Posterior cingulate gyrus (tissue), 11 donors: ENCODE measurements at regions not wholly inside any gene's neighbourhood (a gene's known extent, or its start where the extent isn't known, plus 50 kb on each side); places are given as distances from the start of the nearest gene placed in this dataset.
A peak's percentile ranks its signal among the peaks of the same experiment; 100 is the strongest.

Experiments
- DNase-seq, 10 donors: peaks; one replicate each; pipeline versions ENCODE4 v3.0.0 to v3.0.0-alpha.2; 2020 to 2021; ENCODE audit warnings: mixed read lengths in 3 of 10
- intact Hi-C: fragments of 100-400 bp; cut with DNase I; formaldehyde crosslinking; loops from one replicate; pipeline ENCODE4 v1.15.1; 2023

GRCh38 chr15:27672537-27672936, 426.6 kb downstream of the OCA2 start:
- no peak for DNase-seq
- intact Hi-C loops, result no loop called here

- peak in 7 of 10 donors; percentile 27 to 86 (median 43) for DNase-seq
- intact Hi-C loops, result no loop called here
Measured at GRCh38 chr15:27671819-27672437, 427.2 kb downstream of the OCA2 start.

GRCh38 chr15:27670486-27671209, 428.5 kb downstream of the OCA2 start:
- intact Hi-C loops, result no loop called here
- DNase-seq, result no peak

GRCh38 chr15:27669641-27670040, 429.5 kb downstream of the OCA2 start:
- intact Hi-C loops, result no loop called here

GRCh38 chr15:27668471-27669220, 430.5 kb downstream of the OCA2 start:
- intact Hi-C loops, result no loop called here
- no peak for DNase-seq

More at GRCh38 chr15:27669641-27670040, 429.5 kb downstream of the OCA2 start:
- no peak for DNase-seq

GRCh38 chr15:27665002-27665401, 434.1 kb downstream of the OCA2 start:
- intact Hi-C loops, result no loop called here
- no peak for DNase-seq

GRCh38 chr15:27662892-27663291, 436.2 kb downstream of the OCA2 start:
- no peak for DNase-seq
- intact Hi-C loops, result no loop called here

GRCh38 chr15:27660676-27661075, 438.4 kb downstream of the OCA2 start:
- no peak for DNase-seq
- intact Hi-C loops, result no loop called here

GRCh38 chr15:27656296-27656987, 442.7 kb downstream of the OCA2 start:
- DNase-seq, result peak in 2 of 10 donors; percentile 57 to 69
- intact Hi-C loops, result no loop called here

- intact Hi-C loops, result no loop called here
Measured at GRCh38 chr15:27655056-27655455, 444.1 kb downstream of the OCA2 start.

GRCh38 chr15:27650244-27650643, 448.9 kb downstream of the OCA2 start:
- intact Hi-C loops, result no loop called here
- DNase-seq, result no peak

More at GRCh38 chr15:27655056-27655455, 444.1 kb downstream of the OCA2 start:
- DNase-seq, result no peak

GRCh38 chr15:27648359-27648758, 450.8 kb downstream of the OCA2 start:
- DNase-seq, result no peak
- intact Hi-C loops, result no loop called here

- intact Hi-C loops, result no loop called here
- DNase-seq, result no peak
Measured at GRCh38 chr15:27646531-27646930, 452.6 kb downstream of the OCA2 start.

GRCh38 chr15:27645672-27646071, 453.4 kb downstream of the OCA2 start:
- intact Hi-C loops, result no loop called here

GRCh38 chr15:27642981-27643380, 456.1 kb downstream of the OCA2 start:
- intact Hi-C loops, result no loop called here
- no peak for DNase-seq

More at GRCh38 chr15:27645672-27646071, 453.4 kb downstream of the OCA2 start:
- DNase-seq, result no peak

- no peak for DNase-seq
- intact Hi-C loops, result no loop called here
Measured at GRCh38 chr15:27639595-27639994, 459.5 kb downstream of the OCA2 start.

- peak in 1 of 10 donors; percentile 73 for DNase-seq
- intact Hi-C loops, result no loop called here
Measured at GRCh38 chr15:27638958-27639357, 460.2 kb downstream of the OCA2 start.

GRCh38 chr15:27635916-27636315, 463.2 kb downstream of the OCA2 start:
- intact Hi-C loops, result no loop called here
- DNase-seq, result no peak

- intact Hi-C loops, result no loop called here
- DNase-seq, result no peak
Measured at GRCh38 chr15:27628486-27628885, 470.6 kb downstream of the OCA2 start.

- intact Hi-C loops, result no loop called here
- DNase-seq, result no peak
Measured at GRCh38 chr15:27627623-27628022, 471.5 kb downstream of the OCA2 start.
